Endodermal cell (in vitro differentiated cells): ENCODE measurements at regions not wholly inside any gene's neighbourhood (a gene's known extent, or its start where the extent isn't known, plus 50 kb on each side); places are given as distances from the start of the nearest gene placed in this dataset.

Source experiments
- DNase-seq: peaks from one replicate; pipeline ENCODE4 v3.0.0-alpha.2; 2017
- H3K27ac ChIP-seq: 2 replicates; pipeline ENCODE4 v1.5.1; 2013; ENCODE audit warnings: mild to moderate bottlenecking, low read depth, low read length, moderate library complexity
- H3K27me3 ChIP-seq: 2 replicates; pipeline ENCODE4 v1.6.1; 2013; ENCODE audit warnings: mild to moderate bottlenecking, low read length, moderate library complexity; ENCODE audit not compliant: insufficient read depth, control insufficient read depth, poor library complexity, severe bottlenecking
- H3K36me3 ChIP-seq: 2 replicates; pipeline ENCODE4 v1.7.0; 2013; ENCODE audit warnings: mild to moderate bottlenecking, low read length, moderate library complexity; ENCODE audit not compliant: control insufficient read depth, insufficient read depth
- H3K4me1 ChIP-seq: one replicate; pipeline ENCODE4 v1.7.0; 2013; ENCODE audit warnings: low read length; ENCODE audit not compliant: control insufficient read depth, insufficient read depth
- H3K4me3 ChIP-seq: 2 replicates; pipeline ENCODE4 v1.5.1; 2013; ENCODE audit warnings: mild to moderate bottlenecking, low read length, moderate library complexity
- H3K9ac ChIP-seq: 2 replicates; pipeline ENCODE4 v1.6.1; 2013; ENCODE audit warnings: mild to moderate bottlenecking, low read length, moderate library complexity; ENCODE audit not compliant: poor library complexity, severe bottlenecking; ENCODE audit errors: extremely low read depth
- H3K9me3 ChIP-seq: 2 replicates; pipeline ENCODE4 v1.6.1; 2013; ENCODE audit warnings: mild to moderate bottlenecking, low read length, moderate library complexity; ENCODE audit not compliant: control insufficient read depth
- H3K27ac Mint-ChIP-seq: 2 replicates; pipeline ENCODE4 v1.8.0; 2020; ENCODE audit warnings: mixed read lengths
- H3K27me3 Mint-ChIP-seq: 2 replicates; pipeline ENCODE4 v1.8.0; 2021; ENCODE audit warnings: mild to moderate bottlenecking, mixed read lengths; ENCODE audit not compliant: insufficient read depth
- H3K36me3 Mint-ChIP-seq: 2 replicates; pipeline ENCODE4 v1.8.0; 2020; ENCODE audit warnings: low read depth, mixed read lengths
- H3K4me1 Mint-ChIP-seq: 2 replicates; pipeline ENCODE4 v1.8.0; 2020; ENCODE audit warnings: mixed read lengths
- H3K4me3 Mint-ChIP-seq: 2 replicates; pipeline ENCODE4 v1.8.0; 2020; ENCODE audit warnings: mild to moderate bottlenecking, moderate library complexity, mixed read lengths
- H3K9me3 Mint-ChIP-seq: 2 replicates; pipeline ENCODE4 v1.8.0; 2020; ENCODE audit warnings: mild to moderate bottlenecking, mixed read lengths
- CTCF ChIP-seq: fragments of 200-600 bp; sonication (generic); conservative IDR thresholded peaks from 2 replicates; pipeline ENCODE4 v1.5.0; 2021; ENCODE audit warnings: antibody characterized with exemption, mild to moderate bottlenecking
- WGBS, 2 experiments: methylation state at CpG; one replicate each; pipeline versions ENCODE4 v1.1.5 to v1.1.7; 2013; ENCODE audit warnings: missing lambda C conversion rate in 2 of 2, mixed read lengths in 1 of 2; ENCODE audit not compliant: insufficient coverage in 1 of 2, insufficient read length in 1 of 2; 5-methylcytosine and 5-hydroxymethylcytosine counted together

- H3K27ac Mint-ChIP-seq, result no peak overlapping the region
- Histone ChIP-seq H3K4me1 (no peaks in the 10 kb centered on the region), H3K9ac (no peak overlapping the region), H3K4me3 (no peak overlapping the region), H3K9me3 (peaks cover 10% of the 10 kb centered on the region), H3K36me3 (no peaks in the 10 kb centered on the region), H3K27me3 (no peaks in the 10 kb centered on the region), H3K27ac (no peak overlapping the region)
- no peaks in the 10 kb centered on the region for H3K4me1 Mint-ChIP-seq
- H3K4me3 Mint-ChIP-seq, result no peak overlapping the region
- no peaks in the 10 kb centered on the region for H3K36me3 Mint-ChIP-seq
- peaks cover 4% of the 10 kb centered on the region for H3K27me3 Mint-ChIP-seq
- no peak for TF ChIP-seq CTCF
- WGBS, 2 experiments, result 76% methylated on average over 1 of the region's 1 CpG; no CpG with 5 or more reads in 1 of the 2 experiments
- DNase-seq, result no peak
- peaks cover 12% of the 10 kb centered on the region for H3K9me3 Mint-ChIP-seq
Observed at GRCh38 chr17:34874478-34874877, 86.8 kb downstream of the CCT6B start.

GRCh38 chr17:34872640-34873039, 88.6 kb downstream of the CCT6B start:
- H3K4me3 ChIP-seq, result no peak overlapping the region
- no peak overlapping the region for H3K27ac Mint-ChIP-seq
- peaks cover 10% of the 10 kb centered on the region for H3K9me3 ChIP-seq
- no peak overlapping the region for H3K27ac ChIP-seq
- 97% methylated on average over 2 of the region's 2 CpGs; no CpG with 5 or more reads in 1 of the 2 experiments for WGBS, 2 experiments
- H3K4me3 Mint-ChIP-seq, result no peak overlapping the region
- no peaks in the 10 kb centered on the region for H3K27me3 Mint-ChIP-seq
- H3K4me1 Mint-ChIP-seq, result no peaks in the 10 kb centered on the region
- no peaks in the 10 kb centered on the region for H3K27me3 ChIP-seq
- no peak overlapping the region for H3K9ac ChIP-seq
- no peaks in the 10 kb centered on the region for H3K36me3 ChIP-seq
- peaks cover 22% of the 10 kb centered on the region for H3K9me3 Mint-ChIP-seq
- H3K36me3 Mint-ChIP-seq, result no peaks in the 10 kb centered on the region
- TF ChIP-seq CTCF, result no peak
- H3K4me1 ChIP-seq, result no peaks in the 10 kb centered on the region
- DNase-seq, result no peak

GRCh38 chr17:34869641-34870040, 91.6 kb downstream of the CCT6B start:
- peaks cover 2% of the 10 kb centered on the region for H3K27me3 Mint-ChIP-seq
- no peak overlapping the region for H3K9ac ChIP-seq
- no peak overlapping the region for H3K27ac Mint-ChIP-seq
- no peaks in the 10 kb centered on the region for H3K36me3 Mint-ChIP-seq
- H3K4me3 ChIP-seq, result no peak overlapping the region
- DNase-seq, result no peak
- no peaks in the 10 kb centered on the region for H3K4me1 Mint-ChIP-seq
- no peak overlapping the region for H3K27ac ChIP-seq
- TF ChIP-seq CTCF, result no peak
- no peaks in the 10 kb centered on the region for H3K4me1 ChIP-seq
- no peak overlapping the region for H3K4me3 Mint-ChIP-seq
- H3K27me3 ChIP-seq, result no peaks in the 10 kb centered on the region
- H3K9me3 ChIP-seq, result peaks cover 10% of the 10 kb centered on the region
- H3K36me3 ChIP-seq, result no peaks in the 10 kb centered on the region
- H3K9me3 Mint-ChIP-seq, result peaks cover 22% of the 10 kb centered on the region
